ENCODE measurements at regions not wholly inside any gene's neighbourhood (a gene's known extent, or its start where the extent isn't known, plus 50 kb on each side); places are given as distances from the start of the nearest gene placed in this dataset.

DNA sequence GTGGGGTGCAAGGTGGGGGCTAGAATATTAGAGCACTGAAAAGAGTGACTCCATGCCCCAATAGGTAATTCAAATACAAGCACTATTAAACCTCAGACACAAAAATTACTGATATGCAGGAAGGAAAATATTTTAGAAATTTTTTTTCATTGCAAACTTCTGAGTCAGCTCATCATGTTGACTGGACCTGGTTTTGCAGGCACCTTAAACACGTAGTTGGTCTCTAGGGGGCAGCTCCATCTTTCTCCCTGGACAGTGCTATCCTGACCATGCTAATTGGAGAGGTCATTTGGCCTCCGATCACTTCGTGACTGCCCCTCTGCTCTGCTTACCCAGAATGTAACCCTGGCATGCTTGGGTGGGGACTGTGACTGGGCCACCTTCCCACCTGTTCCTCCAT lies 368.4 kb upstream of the MKI67 start:
- TF ChIP-seq ZNF24 (IDR thresholded peaks at IDR 0.05) (no peak), POLR2A (IDR thresholded peaks at IDR 0.05; ENCODE audit: insufficient read depth in 1 of 2, low read depth in 2 of 2, low read length in 2 of 2) (no peak), RXRB (CRISPR knock-in tag; IDR thresholded peaks at IDR 0.05; ENCODE audit: borderline replicate concordance) (no peak), RFX5 (IDR thresholded peaks at IDR 0.05; ENCODE audit: low read depth, low read length) (no peak), POLR2AphosphoS5 (IDR thresholded peaks at IDR 0.05; ENCODE audit: low read depth, low read length) (no peak), ZNF432 (CRISPR knock-in tag; IDR thresholded peaks at IDR 0.05; ENCODE audit: borderline replicate concordance) (no peak)
- TF ChIP-seq, protein P1, sequence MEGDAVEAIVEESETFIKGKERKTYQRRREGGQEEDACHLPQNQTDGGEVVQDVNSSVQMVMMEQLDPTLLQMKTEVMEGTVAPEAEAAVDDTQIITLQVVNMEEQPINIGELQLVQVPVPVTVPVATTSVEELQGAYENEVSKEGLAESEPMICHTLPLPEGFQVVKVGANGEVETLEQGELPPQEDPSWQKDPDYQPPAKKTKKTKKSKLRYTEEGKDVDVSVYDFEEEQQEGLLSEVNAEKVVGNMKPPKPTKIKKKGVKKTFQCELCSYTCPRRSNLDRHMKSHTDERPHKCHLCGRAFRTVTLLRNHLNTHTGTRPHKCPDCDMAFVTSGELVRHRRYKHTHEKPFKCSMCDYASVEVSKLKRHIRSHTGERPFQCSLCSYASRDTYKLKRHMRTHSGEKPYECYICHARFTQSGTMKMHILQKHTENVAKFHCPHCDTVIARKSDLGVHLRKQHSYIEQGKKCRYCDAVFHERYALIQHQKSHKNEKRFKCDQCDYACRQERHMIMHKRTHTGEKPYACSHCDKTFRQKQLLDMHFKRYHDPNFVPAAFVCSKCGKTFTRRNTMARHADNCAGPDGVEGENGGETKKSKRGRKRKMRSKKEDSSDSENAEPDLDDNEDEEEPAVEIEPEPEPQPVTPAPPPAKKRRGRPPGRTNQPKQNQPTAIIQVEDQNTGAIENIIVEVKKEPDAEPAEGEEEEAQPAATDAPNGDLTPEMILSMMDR (CRISPR knock-in tag; IDR thresholded peaks at IDR 0.05): no peak
- TF ChIP-seq, protein P2, sequence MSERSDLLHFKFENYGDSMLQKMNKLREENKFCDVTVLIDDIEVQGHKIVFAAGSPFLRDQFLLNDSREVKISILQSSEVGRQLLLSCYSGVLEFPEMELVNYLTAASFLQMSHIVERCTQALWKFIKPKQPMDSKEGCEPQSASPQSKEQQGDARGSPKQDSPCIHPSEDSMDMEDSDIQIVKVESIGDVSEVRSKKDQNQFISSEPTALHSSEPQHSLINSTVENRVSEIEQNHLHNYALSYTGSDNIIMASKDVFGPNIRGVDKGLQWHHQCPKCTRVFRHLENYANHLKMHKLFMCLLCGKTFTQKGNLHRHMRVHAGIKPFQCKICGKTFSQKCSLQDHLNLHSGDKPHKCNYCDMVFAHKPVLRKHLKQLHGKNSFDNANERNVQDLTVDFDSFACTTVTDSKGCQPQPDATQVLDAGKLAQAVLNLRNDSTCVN (CRISPR knock-in tag; IDR thresholded peaks at IDR 0.05; ENCODE audit: borderline replicate concordance): no peak

Measured in HepG2 (cell line).